RWPE1 (cell line): ENCODE measurements at regions not wholly inside any gene's neighbourhood (a gene's known extent, or its start where the extent isn't known, plus 50 kb on each side); places are given as distances from the start of the nearest gene placed in this dataset.

Experiments
- CTCF ChIA-PET: fragments of 350-600 bp; sonication (Branson Sonifier 250); formaldehyde crosslinking; extraction: SDS; loops from one replicate; lab custom pipeline; 2021; lab: Yijun Ruan, JAX
- POLR2A ChIA-PET: fragments of 400-600 bp; formaldehyde crosslinking; extraction: SDS; loops from one replicate; lab custom pipeline; 2020; ENCODE audit warnings: antibody characterized with exemption; ENCODE audit not compliant: low non-redundant PET; lab: Yijun Ruan, JAX
- DNase-seq: peaks from one replicate; pipeline ENCODE4 v3.0.0; 2012; ENCODE audit warnings: low spot score
- H3K27ac ChIP-seq: fragments of 450-650 bp; 2 replicates; pipeline ENCODE4 v1.5.1; 2017
- CTCF ChIP-seq: fragments of 450-650 bp; conservative IDR thresholded peaks from 2 replicates; pipeline ENCODE4 v1.5.1; 2017; ENCODE audit warnings: low read depth, mild to moderate bottlenecking

GRCh38 chr15:94582368-94582767, 351.0 kb downstream of the MCTP2 start:
- no peak overlapping the region for H3K27ac ChIP-seq
- TF ChIP-seq CTCF, result peak; percentile 23; the same call in 1 of the 2 replicates
- CTCF ChIA-PET, result interaction anchor here (0.6 to 1.0 kb wide), 5 partner anchors 87 to 882 kb away, joined by 3 to 4 read pairs (median 4); no protein-coding TSS in a partner anchor
- POLR2A ChIA-PET, result no interaction called here
- peak; percentile 25 for DNase-seq

- ChIA-PET POLR2A (no interaction called here), CTCF (no interaction called here)
- DNase-seq, result no peak
- H3K27ac ChIP-seq, result no peak overlapping the region
- no peak for TF ChIP-seq CTCF
Measured at GRCh38 chr15:94584833-94585244, 353.5 kb downstream of the MCTP2 start.

- POLR2A ChIA-PET, result no interaction called here
Measured at GRCh38 chr15:94586099-94586498, 354.7 kb downstream of the MCTP2 start.

GRCh38 chr15:94587113-94587512, 355.8 kb downstream of the MCTP2 start:
- no peak overlapping the region for H3K27ac ChIP-seq
- DNase-seq, result no peak
- CTCF ChIA-PET, result no interaction called here
- POLR2A ChIA-PET, result no interaction called here
- no peak for TF ChIP-seq CTCF

More at GRCh38 chr15:94586099-94586498, 354.7 kb downstream of the MCTP2 start:
- no peak for TF ChIP-seq CTCF
- DNase-seq, result no peak
- H3K27ac ChIP-seq, result no peak overlapping the region
- CTCF ChIA-PET, result interaction anchor here (0.6 kb wide), 2 partner anchors 13 to 201 kb away, joined by 4 read pairs; no protein-coding TSS in a partner anchor

GRCh38 chr15:94588993-94589392, 357.6 kb downstream of the MCTP2 start:
- POLR2A ChIA-PET, result no interaction called here
- no peak for DNase-seq
- no peak overlapping the region for H3K27ac ChIP-seq
- TF ChIP-seq CTCF, result no peak
- CTCF ChIA-PET, result no interaction called here

- ChIA-PET CTCF (no interaction called here), POLR2A (no interaction called here)
- no peak for DNase-seq
- no peak for TF ChIP-seq CTCF
- H3K27ac ChIP-seq, result no peak overlapping the region
Measured at GRCh38 chr15:94592495-94592894, 361.1 kb downstream of the MCTP2 start.
